NCI-H82 (cell line): ENCODE measurements at regions not wholly inside any gene's neighbourhood (a gene's known extent, or its start where the extent isn't known, plus 50 kb on each side); places are given as distances from the start of the nearest gene placed in this dataset.

Source experiments
- DNase-seq: peaks from one replicate; lab custom pipeline; 2025; lab: John Stamatoyannopoulos, UW

- no peak for DNase-seq
Measured at GRCh38 chr22:48675830-48676145, 1151.9 kb downstream of the BRD1 start.

- DNase-seq = no peak
Measured at GRCh38 chr22:48675141-48675829, 1152.4 kb downstream of the BRD1 start.

DNA sequence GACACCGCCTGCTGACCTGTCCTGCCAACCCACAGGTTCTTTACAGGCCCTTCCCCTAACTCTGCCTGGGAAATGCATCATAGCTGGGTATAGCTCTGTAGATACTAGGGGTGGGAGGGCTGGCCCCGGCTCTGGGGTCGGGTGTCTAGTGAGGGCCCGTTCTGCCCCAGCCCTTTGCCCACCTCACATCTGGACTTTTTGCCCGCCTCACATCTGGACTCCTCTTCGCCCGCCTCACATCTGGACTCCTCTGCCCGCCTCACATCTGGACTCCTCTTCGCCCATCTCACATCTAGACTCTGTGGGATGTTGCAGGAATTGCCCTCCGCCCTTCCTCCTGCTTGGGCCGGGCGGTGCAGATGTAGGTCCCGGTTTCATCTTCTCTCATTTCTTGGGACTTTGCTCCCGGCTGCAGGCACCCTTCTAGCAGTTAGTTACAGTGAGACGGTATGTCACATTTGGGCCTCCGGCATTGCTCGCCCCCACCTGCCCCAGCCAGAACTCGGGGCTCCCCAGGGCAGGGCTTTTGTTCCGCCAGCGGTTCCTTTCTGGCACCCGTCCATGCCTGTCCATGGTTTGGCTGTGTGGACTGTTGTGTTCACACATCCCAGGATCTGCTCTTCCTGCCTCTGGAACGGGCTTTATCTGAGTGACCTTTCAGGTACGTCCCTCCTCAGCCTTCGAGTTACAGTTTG, 1153.7 kb downstream of the BRD1 start:
- no peak for DNase-seq

- DNase-seq = no peak
Measured at GRCh38 chr22:48672387-48672786, 1155.3 kb downstream of the BRD1 start.

GRCh38 chr22:48670731-48671130, 1156.9 kb downstream of the BRD1 start:
- DNase-seq = no peak

GRCh38 chr22:48669986-48670716, 1157.5 kb downstream of the BRD1 start:
- no peak for DNase-seq

GRCh38 chr22:48669226-48669625, 1158.4 kb downstream of the BRD1 start:
- DNase-seq = no peak

DNA sequence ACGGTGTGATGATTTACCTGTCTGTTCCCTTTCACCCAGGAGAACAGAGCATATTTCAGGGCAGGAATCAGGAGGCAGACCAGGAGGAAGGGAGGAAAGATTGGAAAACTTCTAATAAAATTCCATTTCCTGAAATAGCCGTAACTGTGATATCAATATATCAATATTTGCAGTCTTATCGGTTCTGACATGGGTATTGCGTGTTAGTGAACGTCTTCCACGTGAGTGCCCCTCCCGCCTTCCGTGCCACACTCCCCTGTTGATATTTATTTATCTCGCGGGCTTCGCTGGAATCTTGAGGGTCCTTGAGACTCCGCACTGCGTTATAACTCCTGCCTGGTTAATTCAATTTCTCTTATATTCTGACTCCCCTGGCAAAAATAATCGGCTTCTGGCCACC, 1160.4 kb downstream of the BRD1 start:
- DNase-seq = no peak

DNA sequence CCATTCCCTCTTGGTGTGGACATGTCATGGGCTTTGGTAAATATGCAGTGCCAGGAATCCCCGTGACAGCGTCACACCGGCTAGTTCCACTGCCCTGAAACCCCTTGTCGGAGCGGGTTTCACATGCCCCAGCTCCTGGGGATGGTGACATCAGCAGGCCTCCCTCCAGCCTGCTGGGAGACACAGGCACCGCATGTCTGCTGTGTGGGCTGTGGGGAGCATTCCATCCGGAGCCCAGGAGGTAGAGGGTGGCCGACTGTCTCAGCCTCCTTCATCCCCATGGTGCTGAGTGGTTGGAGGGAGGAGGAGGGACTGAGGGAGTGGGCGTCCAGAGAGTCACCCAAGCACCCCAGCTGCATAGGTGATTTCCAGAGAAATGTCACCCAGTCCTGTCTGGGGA, 1161.1 kb downstream of the BRD1 start:
- DNase-seq = no peak

GRCh38 chr22:48665311-48665995, 1162.2 kb downstream of the BRD1 start:
- DNase-seq = no peak

GRCh38 chr22:48664586-48664985, 1163.1 kb downstream of the BRD1 start:
- no peak for DNase-seq

- peak; percentile 11 for DNase-seq
Measured at GRCh38 chr22:48663297-48663696, 1164.4 kb downstream of the BRD1 start.

DNA sequence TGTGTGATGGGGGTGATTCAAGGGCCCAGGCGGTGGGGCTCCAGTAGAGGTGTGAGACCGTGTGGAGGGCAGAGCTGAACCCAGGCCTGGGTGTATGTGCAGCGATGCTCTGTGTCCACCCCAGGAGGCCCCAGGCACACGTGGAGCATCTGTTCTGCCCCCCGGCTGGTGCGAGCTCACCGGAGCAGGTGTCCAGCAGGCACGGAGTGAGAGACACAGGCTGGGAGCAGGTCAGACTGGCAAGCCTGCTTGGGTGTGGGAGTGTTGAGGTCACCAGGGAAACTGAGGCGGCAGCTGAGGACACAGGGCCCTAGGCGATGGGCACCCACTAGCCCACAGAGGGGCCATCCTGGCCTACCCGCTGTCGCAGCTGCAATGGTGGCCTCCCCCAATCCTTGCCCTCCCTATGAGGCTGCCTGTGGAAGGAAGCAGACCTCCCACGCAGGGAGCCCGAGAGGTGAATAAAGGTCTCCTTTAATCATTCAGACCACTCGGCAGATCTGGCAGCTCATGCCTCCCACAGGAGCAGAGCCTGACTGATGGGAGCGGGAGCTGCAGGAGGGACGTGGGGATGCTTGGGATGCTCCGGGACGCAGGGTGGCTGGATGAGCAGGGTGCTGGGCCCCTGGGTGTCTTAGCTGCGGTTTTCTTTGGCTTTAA, 1165.1 kb downstream of the BRD1 start:
- DNase-seq = no peak

DNA sequence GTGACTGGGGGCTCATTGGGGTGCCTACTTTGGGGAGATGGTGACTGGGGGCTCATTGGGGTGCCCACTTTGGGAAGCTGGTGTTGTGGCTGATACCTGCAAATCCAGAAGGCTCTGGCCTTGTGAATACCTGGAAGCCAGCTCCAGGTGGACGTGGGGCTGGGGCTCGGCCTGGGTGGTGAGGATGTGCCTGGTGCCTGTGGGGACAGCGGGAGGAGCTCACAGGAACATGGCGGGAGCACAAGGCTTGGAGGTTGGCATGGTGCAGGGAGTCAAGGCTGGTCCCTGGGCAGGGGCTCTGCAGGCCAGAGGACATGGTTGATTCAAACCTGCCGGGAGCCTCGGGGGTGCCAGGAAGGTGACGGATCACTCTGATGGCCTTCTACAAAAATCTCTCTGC, 1165.7 kb downstream of the BRD1 start:
- no peak for DNase-seq

GRCh38 chr22:48660790-48661740, 1166.6 kb downstream of the BRD1 start:
- no peak for DNase-seq

DNA sequence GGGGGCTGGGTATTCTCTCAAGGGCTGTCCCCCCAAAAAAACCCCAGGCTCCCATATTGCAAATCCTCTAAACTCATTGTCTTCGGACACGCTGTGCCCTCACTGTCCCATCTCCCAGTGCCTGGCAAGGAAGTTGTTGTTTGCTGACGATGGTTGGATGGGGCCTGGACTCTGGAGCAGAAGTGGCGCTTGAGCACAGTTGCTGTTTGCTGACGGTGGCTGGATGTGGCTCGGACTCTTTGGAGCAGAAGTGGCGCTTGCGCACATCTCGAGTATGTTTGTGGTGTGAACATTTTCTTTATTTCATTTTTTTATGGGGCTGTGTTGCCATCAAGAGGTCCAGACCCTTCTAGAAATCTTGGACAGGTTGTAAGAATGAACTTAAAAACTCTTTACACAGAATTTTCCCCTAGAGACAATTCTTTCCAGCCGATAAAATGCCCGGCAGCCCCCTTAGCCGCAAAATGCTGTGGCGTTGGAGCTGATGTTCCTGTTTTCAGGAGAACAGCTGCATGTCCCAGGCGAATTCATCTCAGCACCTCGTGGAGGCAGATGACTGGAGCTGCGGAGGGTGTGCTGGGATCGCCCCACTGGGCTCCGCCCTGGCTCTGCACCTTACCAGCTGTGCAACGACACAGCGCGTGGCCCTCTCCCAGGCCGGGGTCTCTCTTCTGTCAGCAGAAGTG, 1167.4 kb downstream of the BRD1 start:
- DNase-seq = no peak

DNA sequence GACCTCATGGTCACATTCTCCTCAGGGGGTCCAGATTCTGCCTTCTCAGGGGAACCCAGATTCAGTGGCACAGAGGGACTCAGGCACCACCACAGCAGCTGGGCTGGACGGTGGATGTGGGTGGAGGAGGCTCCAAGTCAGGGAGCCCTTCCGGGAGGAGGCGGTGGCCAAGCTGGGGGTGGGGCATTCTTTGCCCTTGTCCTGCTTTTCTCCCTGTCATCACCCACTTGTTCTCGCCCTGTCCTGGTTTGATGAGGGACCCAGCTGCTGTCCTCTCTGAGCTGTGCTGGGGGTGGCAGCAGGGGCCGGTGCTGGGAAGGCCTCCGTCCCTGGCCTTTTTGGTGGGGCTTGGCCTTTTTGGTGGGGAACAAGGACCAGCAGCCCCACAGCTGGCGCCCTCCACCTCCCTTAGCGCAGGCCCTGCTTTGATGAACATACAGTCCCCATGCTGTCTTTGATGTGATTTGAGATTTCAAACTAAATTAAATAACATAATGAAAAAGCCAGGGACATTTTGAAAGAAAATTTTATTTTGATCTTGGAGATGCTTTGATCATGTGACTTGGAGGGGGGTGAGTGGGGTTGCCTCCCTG, 1168.2 kb downstream of the BRD1 start:
- DNase-seq = no peak

GRCh38 chr22:48658871-48659270, 1168.8 kb downstream of the BRD1 start:
- no peak for DNase-seq

DNA sequence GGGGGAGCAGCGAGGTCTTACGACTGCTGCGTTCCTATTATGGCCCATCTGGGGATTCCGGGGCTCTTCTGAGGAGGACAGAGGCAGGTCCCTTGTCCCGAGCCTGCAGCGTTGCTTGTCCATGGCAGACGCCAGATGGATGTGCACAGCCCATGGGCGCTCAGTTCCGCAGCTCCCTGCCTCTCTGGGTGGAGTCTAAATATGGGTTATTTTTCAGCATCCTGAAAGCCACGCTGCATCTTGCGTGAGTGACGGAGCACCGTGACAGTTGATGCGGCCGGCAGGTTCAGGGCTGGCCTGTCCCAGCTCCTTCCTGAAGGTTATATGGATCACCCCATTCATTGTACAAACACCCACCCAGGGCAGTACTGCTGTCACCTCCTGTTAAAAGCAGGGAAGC, 1169.4 kb downstream of the BRD1 start:
- no peak for DNase-seq

- DNase-seq = no peak
Measured at GRCh38 chr22:48654492-48654891, 1173.2 kb downstream of the BRD1 start.
